Prostate gland (tissue), 2 donors: ENCODE measurements at regions not wholly inside any gene's neighbourhood (a gene's known extent, or its start where the extent isn't known, plus 50 kb on each side); places are given as distances from the start of the nearest gene placed in this dataset.

Experiments used
- POLR2A ChIP-seq: fragments of 450-650 bp; IDR thresholded peaks from one replicate; pipeline ENCODE4 v1.6.1; 2016; ENCODE audit warnings: antibody characterized with exemption, mild to moderate bottlenecking
- POLR2AphosphoS5 ChIP-seq: sonication (generic); formaldehyde crosslinking; IDR thresholded peaks from one replicate; pipeline ENCODE4 v1.6.1; 2017; ENCODE audit warnings: antibody characterized with exemption
- TF ChIP-seq, protein P1 (sequence below), 4 experiments: fragments of 200-600 bp in 2 of 4; fragments of 450-650 bp in 2 of 4; sonication (generic) in 2 of 4; IDR thresholded peaks; 1 replicate in 3 of 4; 2 replicates in 1 of 4; pipeline ENCODE4 v1.5.1; 2016 to 2019; ENCODE audit warnings: antibody characterized with exemption in 4 of 4, mild to moderate bottlenecking in 2 of 4, moderate library complexity in 2 of 4

DNA sequence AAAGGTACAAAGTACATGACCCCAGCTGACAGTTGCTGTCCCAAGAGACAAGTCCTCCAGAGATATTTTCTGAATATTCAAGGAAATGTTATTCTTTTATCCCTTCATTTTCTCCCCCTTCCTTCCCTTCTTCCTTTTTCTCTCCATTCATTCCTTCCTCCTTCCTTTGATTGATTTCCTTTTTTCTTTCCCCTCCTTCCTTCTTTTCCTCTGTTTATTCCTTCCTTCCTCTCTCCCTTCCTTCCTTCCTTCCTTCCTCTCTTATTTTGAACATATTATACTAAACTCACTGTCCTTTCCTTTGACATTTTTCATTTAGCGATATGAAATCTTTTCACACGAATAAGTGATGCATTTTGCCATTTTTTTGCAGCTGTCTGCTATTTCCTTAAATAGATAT, 73.2 kb upstream of the HDDC2 start:
- TF ChIP-seq, protein P1, sequence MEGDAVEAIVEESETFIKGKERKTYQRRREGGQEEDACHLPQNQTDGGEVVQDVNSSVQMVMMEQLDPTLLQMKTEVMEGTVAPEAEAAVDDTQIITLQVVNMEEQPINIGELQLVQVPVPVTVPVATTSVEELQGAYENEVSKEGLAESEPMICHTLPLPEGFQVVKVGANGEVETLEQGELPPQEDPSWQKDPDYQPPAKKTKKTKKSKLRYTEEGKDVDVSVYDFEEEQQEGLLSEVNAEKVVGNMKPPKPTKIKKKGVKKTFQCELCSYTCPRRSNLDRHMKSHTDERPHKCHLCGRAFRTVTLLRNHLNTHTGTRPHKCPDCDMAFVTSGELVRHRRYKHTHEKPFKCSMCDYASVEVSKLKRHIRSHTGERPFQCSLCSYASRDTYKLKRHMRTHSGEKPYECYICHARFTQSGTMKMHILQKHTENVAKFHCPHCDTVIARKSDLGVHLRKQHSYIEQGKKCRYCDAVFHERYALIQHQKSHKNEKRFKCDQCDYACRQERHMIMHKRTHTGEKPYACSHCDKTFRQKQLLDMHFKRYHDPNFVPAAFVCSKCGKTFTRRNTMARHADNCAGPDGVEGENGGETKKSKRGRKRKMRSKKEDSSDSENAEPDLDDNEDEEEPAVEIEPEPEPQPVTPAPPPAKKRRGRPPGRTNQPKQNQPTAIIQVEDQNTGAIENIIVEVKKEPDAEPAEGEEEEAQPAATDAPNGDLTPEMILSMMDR (IDR thresholded peaks at IDR 0.05), result no peak
- no peak for TF ChIP-seq POLR2A
- no peak for TF ChIP-seq POLR2AphosphoS5
